HG03025 (cell line): ENCODE measurements at regions not wholly inside any gene's neighbourhood (a gene's known extent, or its start where the extent isn't known, plus 50 kb on each side); places are given as distances from the start of the nearest gene placed in this dataset.
"Not testable (repeated sequence)": the region's sequence is repeated elsewhere in the genome, so short reads cannot be mapped to it uniquely, and the experiment has no call there.

Experiments used
- ATAC-seq: cut with Tn5 transposase; IDR thresholded peaks from one replicate; pipeline ENCODE4 v1.9.1; 2021; ENCODE audit warnings: mild to moderate bottlenecking, moderate library complexity; ENCODE audit not compliant: unreplicated experiment, low FRiP score

GRCh38 chr15:38614621-38615020, 50.0 kb upstream of the RASGRP1 start:
- ATAC-seq: no peak

DNA sequence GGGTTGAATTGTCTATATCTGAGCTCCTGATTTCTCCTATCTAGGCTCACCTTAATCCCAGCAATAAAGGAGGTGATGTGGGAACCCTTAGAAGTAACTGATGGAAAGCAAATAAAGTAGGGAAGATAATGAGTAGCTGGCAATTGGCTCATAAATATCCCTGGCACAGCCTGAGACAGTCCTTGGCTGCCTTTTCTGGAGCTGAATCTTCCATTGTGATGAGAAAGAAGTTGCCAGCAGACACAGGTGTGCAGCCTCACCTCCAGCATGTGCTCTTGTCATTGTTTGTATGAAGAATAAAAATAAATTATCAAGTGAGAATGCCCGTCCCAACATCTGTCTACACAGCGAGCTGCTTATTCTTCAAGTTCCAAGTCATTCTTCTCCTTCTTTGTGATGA, 53.2 kb upstream of the RASGRP1 start:
- no peak for ATAC-seq

GRCh38 chr15:38618242-38618955, 53.8 kb upstream of the RASGRP1 start:
- ATAC-seq: no peak

DNA sequence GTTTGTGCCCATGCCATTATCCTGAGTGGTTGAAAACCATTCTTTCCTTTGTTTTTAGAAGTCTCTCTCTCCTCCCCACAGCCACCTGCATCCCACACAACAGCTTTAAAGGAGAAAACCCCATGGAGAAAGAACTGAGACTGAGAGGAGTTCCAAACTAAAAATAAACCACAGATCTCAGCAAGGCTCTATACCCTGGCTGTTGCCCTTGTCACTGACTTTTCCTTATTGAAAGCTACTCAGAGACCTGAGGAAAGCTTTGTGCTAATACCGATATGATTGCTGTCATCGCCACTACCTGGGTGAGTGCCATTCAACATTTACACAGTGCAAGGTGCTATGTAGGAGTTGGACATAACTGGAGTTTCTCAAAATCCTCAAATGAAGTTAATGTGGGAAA, 55.5 kb upstream of the RASGRP1 start:
- ATAC-seq: no peak

DNA sequence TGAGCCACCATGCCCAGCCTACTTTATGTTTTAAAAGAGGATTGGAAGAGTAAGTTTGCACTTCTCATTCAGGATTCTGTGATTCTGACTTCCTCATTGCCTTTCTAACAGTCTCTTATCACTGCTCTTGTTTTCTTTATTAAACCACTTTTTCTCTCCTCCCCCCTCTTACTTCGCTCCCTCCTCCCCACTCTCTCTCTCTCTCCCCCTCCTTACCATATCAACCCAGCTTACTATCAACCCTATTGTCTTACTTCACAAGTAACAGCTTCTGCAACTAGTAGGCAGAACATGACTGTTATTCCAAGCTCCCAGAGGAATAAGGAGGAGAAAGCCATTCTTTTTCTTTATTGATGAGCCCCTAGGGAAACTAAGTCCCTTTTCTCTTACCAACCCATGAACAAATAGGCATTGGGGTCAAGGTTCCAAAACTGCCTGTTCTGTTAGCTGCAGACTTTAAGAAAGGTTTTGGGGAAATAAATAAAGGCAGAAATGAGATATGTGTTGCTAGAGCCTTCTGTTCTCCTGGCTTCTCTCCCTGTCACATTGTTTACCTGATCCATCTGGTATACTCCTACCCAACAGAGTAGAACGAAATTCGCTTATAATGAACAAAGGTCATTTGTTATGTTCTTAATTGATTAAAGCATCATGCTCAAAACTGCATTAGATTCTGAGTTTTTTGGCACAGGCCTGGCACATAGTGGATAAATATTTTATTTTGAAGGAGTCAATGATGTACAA, 56.4 kb upstream of the RASGRP1 start:
- ATAC-seq: no peak

GRCh38 chr15:38622304-38622703, 57.7 kb upstream of the RASGRP1 start:
- no peak for ATAC-seq

DNA sequence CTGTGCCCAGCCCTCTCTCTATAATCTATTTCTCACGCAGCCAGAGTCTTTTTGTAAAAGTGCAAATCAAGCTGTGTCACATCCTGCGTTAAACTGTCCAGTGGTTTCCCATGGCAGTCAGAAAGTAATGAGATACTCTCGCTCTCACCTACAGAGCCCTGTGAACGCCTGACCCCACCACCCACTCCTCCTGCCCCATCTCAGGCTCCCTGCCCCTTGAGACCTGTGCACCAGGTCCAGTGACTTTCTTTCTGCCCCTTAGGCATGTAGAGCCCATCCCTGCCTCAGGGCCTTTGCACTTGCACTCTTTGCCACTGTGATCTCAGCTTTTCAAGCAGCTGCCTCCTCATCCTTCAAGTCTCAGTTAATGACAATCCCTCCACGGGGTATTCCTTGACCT, 58.3 kb upstream of the RASGRP1 start:
- no peak for ATAC-seq

GRCh38 chr15:38623744-38624143, 59.1 kb upstream of the RASGRP1 start:
- no peak for ATAC-seq

- no peak for ATAC-seq
These were observed 59.9 kb upstream of the RASGRP1 start for GRCh38 chr15:38624244-38625205.

GRCh38 chr15:38625886-38626285, 61.3 kb upstream of the RASGRP1 start:
- no peak for ATAC-seq

- no peak for ATAC-seq
These were observed 61.9 kb upstream of the RASGRP1 start for GRCh38 chr15:38626443-38627050.

DNA sequence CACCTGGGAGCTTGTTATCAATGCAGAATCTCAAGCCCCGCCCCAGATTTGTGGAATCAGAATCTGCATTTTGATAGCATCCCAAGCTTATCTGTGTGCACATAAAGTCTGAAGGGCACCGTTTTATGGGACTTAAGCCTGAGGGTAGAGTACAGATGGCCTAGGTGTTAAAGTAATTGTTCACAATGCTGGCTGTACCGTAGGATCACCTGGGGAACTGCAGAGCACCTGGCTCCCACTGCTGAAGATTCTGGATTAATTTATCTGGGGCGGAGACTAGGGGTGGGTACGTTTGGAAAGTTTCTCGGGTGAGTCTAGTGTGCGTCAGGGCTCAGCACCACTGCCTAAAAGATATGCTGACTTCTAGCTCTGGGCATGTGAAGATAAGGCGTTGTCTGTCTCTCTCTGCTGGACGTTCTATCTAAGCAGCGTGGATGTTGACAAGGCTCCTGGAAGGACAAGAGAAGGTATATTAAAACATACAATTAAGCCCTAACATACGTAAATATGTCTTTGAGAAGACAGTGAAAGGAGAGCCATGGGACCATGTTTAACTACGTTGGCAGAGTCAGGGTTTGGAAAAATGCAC, 63.2 kb upstream of the RASGRP1 start:
- no peak for ATAC-seq

DNA sequence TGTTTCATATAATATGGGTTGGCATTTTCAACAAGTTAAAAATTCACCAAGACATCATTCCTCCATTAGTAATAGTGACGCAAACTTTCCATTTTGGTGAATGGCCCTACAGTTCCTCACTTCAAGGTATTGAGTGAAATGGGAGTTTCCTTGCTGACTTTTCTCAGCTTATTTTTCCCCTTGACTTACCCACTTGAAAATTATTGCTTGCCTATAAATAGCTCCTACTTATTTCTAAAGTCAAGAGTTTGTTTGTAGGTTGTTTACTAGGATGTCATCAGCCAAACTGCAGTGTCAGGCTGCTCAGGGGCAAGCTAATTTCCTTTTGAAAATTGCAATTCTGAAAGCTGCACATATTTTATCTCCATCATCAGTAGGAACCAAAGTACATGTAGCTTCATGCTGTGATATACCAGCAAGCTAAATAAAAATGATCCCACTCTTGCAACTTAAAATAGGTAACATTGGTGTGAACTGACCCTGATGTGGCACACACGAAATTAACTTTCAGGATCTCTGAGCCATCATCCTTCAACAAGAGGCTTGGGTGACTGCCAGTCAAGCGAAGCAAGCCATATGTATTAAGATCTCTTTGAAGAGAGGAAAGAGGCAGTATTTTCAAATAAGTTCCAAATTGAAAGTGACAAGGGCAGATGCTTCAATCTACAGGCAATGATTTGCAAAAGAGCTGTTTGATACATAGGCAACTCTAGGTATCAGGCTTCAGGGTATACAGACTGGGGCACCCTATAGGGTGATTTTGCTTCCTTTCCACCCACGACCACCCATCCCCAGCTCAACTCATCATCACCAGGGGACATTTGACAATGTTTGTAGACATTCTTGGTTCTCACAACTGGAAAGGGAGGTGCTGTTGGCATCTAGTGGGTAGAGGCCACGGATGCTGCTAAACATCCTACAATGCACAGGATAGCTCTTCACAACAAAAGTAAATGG, 66.8 kb upstream of the RASGRP1 start:
- ATAC-seq: no peak

GRCh38 chr15:38635170-38635569, 70.6 kb upstream of the RASGRP1 start:
- no peak for ATAC-seq

DNA sequence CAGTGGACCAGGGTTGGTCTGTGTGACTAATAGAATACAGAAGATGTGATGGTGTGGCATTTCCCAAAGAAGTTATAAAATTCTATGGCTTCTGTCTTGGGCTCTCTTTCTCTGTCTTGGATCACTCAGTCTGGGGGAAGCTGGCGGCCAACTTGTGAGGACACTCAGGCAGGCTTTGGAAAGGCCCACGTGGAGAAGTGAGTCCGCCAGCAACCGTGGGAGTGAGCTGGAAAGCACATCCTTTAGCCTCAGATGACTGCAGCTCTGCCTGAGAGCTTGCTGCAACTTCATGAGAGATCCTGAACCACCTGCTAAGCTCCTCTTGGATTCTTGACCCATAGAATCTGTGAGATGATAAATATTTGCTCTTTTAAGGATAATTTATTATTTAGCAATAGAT, 72.0 kb upstream of the RASGRP1 start:
- no peak for ATAC-seq

- no peak for ATAC-seq
These were observed 73.5 kb upstream of the RASGRP1 start for GRCh38 chr15:38638126-38638525.

DNA sequence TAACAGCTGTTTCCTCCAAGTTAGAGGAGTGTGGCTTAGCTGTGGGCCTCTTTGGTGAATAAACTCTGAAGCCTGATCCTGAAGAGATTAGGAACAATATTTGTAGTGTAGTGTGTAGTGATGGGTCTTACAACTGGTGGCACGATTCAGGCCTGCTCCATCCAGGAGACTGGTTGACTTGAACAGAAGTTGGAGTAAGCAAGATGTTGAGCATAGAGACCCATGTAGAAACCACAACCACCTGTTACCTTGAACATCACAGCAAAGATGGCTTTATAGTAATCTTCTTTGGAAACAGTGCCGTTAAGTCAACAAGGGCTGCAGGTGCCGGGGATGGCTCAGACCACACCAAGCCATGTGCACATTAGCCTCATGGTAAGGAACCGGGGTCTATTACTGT, 74.2 kb upstream of the RASGRP1 start:
- no peak for ATAC-seq

DNA sequence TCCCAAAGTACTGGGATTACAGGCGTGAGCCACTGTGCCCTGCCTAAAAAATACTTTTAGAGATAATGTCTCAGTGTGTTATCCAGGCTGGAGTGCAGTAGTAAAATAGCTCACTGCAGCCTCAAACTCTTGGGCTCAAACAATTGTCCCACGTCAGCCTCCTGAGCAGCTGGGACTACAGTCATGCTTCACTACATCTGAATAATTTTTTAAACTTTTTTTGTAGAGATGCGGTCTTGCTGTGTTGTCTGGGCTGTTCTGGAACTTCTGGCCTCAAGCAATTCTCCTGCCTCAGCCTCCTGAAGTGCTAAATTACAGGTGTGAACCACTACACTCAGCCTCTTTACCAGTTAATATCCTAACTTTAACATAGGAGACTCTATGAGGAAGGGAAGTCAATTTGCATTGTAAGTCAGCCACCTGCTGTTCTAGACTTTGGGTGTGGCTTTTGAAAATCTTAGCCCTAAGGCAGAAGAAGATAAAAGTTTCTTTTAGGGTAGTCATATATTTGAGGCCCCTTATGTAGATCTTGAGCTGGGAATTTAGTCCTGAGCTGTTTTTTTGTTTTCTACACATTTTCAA, 78.2 kb upstream of the RASGRP1 start:
- peak; percentile 59 for ATAC-seq

DNA sequence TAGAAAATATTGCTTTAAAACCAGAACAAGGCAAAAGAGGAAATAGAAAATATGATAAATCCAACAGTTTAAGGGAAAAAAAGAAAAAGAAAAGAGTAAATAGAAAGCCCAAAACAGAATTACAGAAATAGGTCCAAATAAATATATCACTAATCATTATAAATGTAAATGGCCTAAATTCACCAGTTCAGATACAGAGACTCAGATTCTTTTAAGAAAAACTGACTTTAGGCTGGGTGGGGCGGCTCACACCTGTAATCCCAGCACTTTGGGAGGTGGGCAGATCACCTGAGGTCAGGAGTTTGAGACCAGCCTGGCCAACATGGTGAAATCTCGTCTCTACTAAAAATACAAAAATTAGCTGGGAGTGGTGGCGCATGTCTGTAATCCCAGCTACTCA, 79.7 kb upstream of the RASGRP1 start:
- not testable (repeated sequence) for ATAC-seq
